GM13977 (cell line): ENCODE measurements at regions not wholly inside any gene's neighbourhood (a gene's known extent, or its start where the extent isn't known, plus 50 kb on each side); places are given as distances from the start of the nearest gene placed in this dataset.

Source experiments
- DNase-seq: peaks from one replicate; pipeline ENCODE4 v3.0.0; 2012; ENCODE audit warnings: low spot score
- CTCF ChIP-seq: IDR thresholded peaks from 2 replicates; pipeline ENCODE4 v1.5.1; 2012; ENCODE audit warnings: mild to moderate bottlenecking, control low read depth; ENCODE audit not compliant: insufficient read depth; ENCODE audit errors: extremely low read depth, missing control alignments
- in situ Hi-C: fragments of 300-500 bp; cut with MboI; formaldehyde crosslinking; loops from one replicate; pipeline ENCODE4 v1.12.0; 2022; ENCODE audit warnings: low sequenced_read_pairs, low pct_unique_long_range_greater_than_20kb, mixed read lengths, inconsistent platforms; ENCODE audit not compliant: unreplicated experiment

- no peak for TF ChIP-seq CTCF
- no peak for DNase-seq
- in situ Hi-C loops = no loop called here
Observed at GRCh38 chr7:25759286-25759685, 392.7 kb upstream of the NFE2L3 start.

GRCh38 chr7:25759748-25760147 is 392.2 kb upstream of the NFE2L3 start:
- no peak for TF ChIP-seq CTCF
- in situ Hi-C loops = no loop called here
- no peak for DNase-seq

- no peak for TF ChIP-seq CTCF
- DNase-seq = no peak
- in situ Hi-C loops = no loop called here
Observed at GRCh38 chr7:25762511-25763462, 389.2 kb upstream of the NFE2L3 start.

GRCh38 chr7:25763463-25763860 is 388.5 kb upstream of the NFE2L3 start:
- in situ Hi-C loops = no loop called here
- no peak for DNase-seq
- TF ChIP-seq CTCF = no peak

- in situ Hi-C loops = no loop called here
- DNase-seq = no peak
- TF ChIP-seq CTCF = no peak
Observed at GRCh38 chr7:25765110-25765655, 386.8 kb upstream of the NFE2L3 start.

GRCh38 chr7:25770235-25770634 is 381.8 kb upstream of the NFE2L3 start:
- DNase-seq = no peak
- in situ Hi-C loops = no loop called here
- TF ChIP-seq CTCF = no peak
